ENCODE measurements at regions not wholly inside any gene's neighbourhood (a gene's known extent, or its start where the extent isn't known, plus 50 kb on each side); places are given as distances from the start of the nearest gene placed in this dataset.

DNA sequence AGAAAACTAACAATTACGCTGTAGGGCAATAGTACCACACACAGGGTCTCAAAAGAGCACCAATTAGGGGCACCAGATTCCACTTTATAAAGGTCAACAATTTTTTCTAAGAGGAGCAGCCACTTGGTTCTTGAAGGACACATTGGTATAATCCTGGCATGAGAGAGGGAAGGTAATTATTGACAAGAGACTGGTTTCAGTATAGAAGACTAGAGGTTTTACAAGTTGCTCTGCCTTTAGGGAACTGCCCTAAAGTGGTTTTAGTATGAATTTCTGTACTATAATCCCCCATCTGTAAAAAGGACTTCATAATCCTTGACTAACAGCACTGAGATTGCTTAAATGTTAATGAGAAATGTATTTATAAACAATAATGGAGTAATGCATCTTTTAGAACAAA lies 648.5 kb upstream of the PTBP2 start:
- TF ChIP-seq, protein P1, sequence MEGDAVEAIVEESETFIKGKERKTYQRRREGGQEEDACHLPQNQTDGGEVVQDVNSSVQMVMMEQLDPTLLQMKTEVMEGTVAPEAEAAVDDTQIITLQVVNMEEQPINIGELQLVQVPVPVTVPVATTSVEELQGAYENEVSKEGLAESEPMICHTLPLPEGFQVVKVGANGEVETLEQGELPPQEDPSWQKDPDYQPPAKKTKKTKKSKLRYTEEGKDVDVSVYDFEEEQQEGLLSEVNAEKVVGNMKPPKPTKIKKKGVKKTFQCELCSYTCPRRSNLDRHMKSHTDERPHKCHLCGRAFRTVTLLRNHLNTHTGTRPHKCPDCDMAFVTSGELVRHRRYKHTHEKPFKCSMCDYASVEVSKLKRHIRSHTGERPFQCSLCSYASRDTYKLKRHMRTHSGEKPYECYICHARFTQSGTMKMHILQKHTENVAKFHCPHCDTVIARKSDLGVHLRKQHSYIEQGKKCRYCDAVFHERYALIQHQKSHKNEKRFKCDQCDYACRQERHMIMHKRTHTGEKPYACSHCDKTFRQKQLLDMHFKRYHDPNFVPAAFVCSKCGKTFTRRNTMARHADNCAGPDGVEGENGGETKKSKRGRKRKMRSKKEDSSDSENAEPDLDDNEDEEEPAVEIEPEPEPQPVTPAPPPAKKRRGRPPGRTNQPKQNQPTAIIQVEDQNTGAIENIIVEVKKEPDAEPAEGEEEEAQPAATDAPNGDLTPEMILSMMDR (conservative IDR thresholded peaks at IDR 0.05): no peak
- TF ChIP-seq EZH2 (IDR thresholded peaks at IDR 0.05; ENCODE audit: low read depth): no peak

Data from PC-9 (cell line).